Transverse colon (tissue), 4 donors: ENCODE measurements at regions not wholly inside any gene's neighbourhood (a gene's known extent, or its start where the extent isn't known, plus 50 kb on each side); places are given as distances from the start of the nearest gene placed in this dataset.

Experiments used
- DNase-seq: peaks from one replicate; pipeline ENCODE4 v3.0.0-alpha.2; 2019
- H3K27ac ChIP-seq, 4 donors: fragments of 200-600 bp; sonication (generic); 2 replicates each; pipeline ENCODE4 v1.5.1; 2016 to 2018; ENCODE audit warnings: inconsistent platforms in 4 of 4
- H3K27me3 ChIP-seq: fragments of 200-600 bp; sonication (generic); 2 replicates; pipeline ENCODE4 v1.5.1; 2017; ENCODE audit warnings: inconsistent platforms
- H3K36me3 ChIP-seq, 4 donors: fragments of 200-600 bp; sonication (generic); 2 replicates each; pipeline ENCODE4 v1.5.1; 2017 to 2019; ENCODE audit warnings: inconsistent platforms in 4 of 4
- H3K4me1 ChIP-seq, 4 donors: fragments of 200-600 bp; sonication (generic); 2 replicates each; pipeline ENCODE4 v1.5.1; 2017 to 2020; ENCODE audit warnings: inconsistent platforms in 4 of 4
- H3K4me3 ChIP-seq, 4 donors: fragments of 200-600 bp; sonication (generic); 1 replicate in 1 of 4; 2 replicates in 3 of 4; pipeline versions ENCODE4 v1.5.1 to v1.6.1; 2017 to 2019; ENCODE audit warnings: inconsistent platforms in 4 of 4
- H3K9me3 ChIP-seq, 2 donors: fragments of 200-600 bp; sonication (generic); 2 replicates each; pipeline ENCODE4 v1.5.1; 2017 to 2019; ENCODE audit warnings: inconsistent platforms in 2 of 2
- CTCF ChIP-seq, 5 experiments: fragments of 200-600 bp in 3 of 5; fragments of 450-650 bp in 2 of 5; sonication (generic) in 3 of 5; IDR thresholded peaks; 1 replicate in 2 of 5; 2 replicates in 3 of 5; pipeline ENCODE4 v1.5.1; 2016 to 2017; ENCODE audit warnings: antibody characterized with exemption in 5 of 5, inconsistent platforms in 3 of 5, mild to moderate bottlenecking in 2 of 5, moderate library complexity in 1 of 5
- EP300 ChIP-seq: sonication (generic); formaldehyde crosslinking; IDR thresholded peaks from one replicate; pipeline ENCODE4 v1.6.1; 2017; ENCODE audit warnings: antibody characterized with exemption, low read depth
- POLR2A ChIP-seq: fragments of 450-650 bp; IDR thresholded peaks from one replicate; pipeline ENCODE4 v1.6.1; 2016; ENCODE audit warnings: antibody characterized with exemption, mild to moderate bottlenecking, moderate library complexity
- POLR2AphosphoS5 ChIP-seq, 3 donors: sonication (generic); formaldehyde crosslinking; IDR thresholded peaks; one replicate each; pipeline ENCODE4 v1.6.1; 2016; ENCODE audit warnings: antibody characterized with exemption in 3 of 3
- whole genome bisulfite sequencing, 2 donors: methylation state at CpG; one replicate each; pipeline ENCODE4 v1.1.5; 2018; ENCODE audit warnings: low coverage in 1 of 2; 5-methylcytosine and 5-hydroxymethylcytosine counted together
- in situ Hi-C, 4 donors: fragments of 200-750 bp; cut with MboI; loops; one replicate each; pipeline versions ENCODE4 v1.15.0 to v1.15.1; 2017; ENCODE audit warnings: low sequenced_read_pairs in 3 of 4, low pct_ligation_motif_present in 1 of 4, low pct_unique_long_range_greater_than_20kb in 1 of 4
- intact Hi-C: fragments of 100-400 bp; cut with DNase I; formaldehyde crosslinking; loops from one replicate; pipeline ENCODE4 v1.15.1; 2023; ENCODE audit warnings: low total_unique reads

GRCh38 chr14:88064841-88065240 lies 59.9 kb downstream of the GPR65 start:
- no peak overlapping the region for H3K4me3 ChIP-seq
- in situ Hi-C loops (no loop called here), intact Hi-C loops (no loop called here)
- H3K27ac ChIP-seq: no peak overlapping the region
- peaks cover 0 to 3% of the 10 kb centered on the region in 2 donors for H3K9me3 ChIP-seq
- no peaks in the 10 kb centered on the region for H3K36me3 ChIP-seq
- H3K27me3 ChIP-seq: no peaks in the 10 kb centered on the region
- 80 to 83% methylated on average over 4 of the region's 4 CpGs for WGBS, 2 donors
- H3K4me1 ChIP-seq: no peaks in the 10 kb centered on the region
- no peak for DNase-seq
- TF ChIP-seq POLR2A (no peak), POLR2AphosphoS5 (IDR thresholded peaks at IDR 0.05) (no peak), CTCF (IDR thresholded peaks at IDR 0.05) (no peak), EP300 (no peak)

- Histone ChIP-seq H3K4me3 (no peak overlapping the region), H3K9me3 (peaks cover 5 to 9% of the 10 kb centered on the region in 2 donors), H3K4me1 (peaks cover 0 to under 1% (median 0%) of the 10 kb centered on the region in 4 donors), H3K36me3 (no peaks in the 10 kb centered on the region), H3K27ac (no peak overlapping the region), H3K27me3 (no peaks in the 10 kb centered on the region)
- TF ChIP-seq POLR2AphosphoS5 (IDR thresholded peaks at IDR 0.05): no peak
- no peak for TF ChIP-seq EP300
- TF ChIP-seq POLR2A: no peak
- TF ChIP-seq CTCF (IDR thresholded peaks at IDR 0.05): no peak
- no peak for DNase-seq
- WGBS, 2 donors: 65% methylated on average over 1 of the region's 1 CpG; no CpG with 5 or more reads in 1 of the 2 donors
- in situ Hi-C loops (no loop called here), intact Hi-C loops (no loop called here)
Observed at GRCh38 chr14:88069677-88070076, 64.7 kb downstream of the GPR65 start.

- no peak for DNase-seq
- in situ Hi-C loops (no loop called here), intact Hi-C loops (no loop called here)
- Histone ChIP-seq H3K27ac (peak overlapping the region in 1 of 4 donors; percentile 16), H3K27me3 (no peaks in the 10 kb centered on the region), H3K36me3 (no peaks in the 10 kb centered on the region), H3K4me1 (peaks cover 0 to 11% (median 0%) of the 10 kb centered on the region in 4 donors), H3K4me3 (no peak overlapping the region), H3K9me3 (peaks cover 0 to 9% of the 10 kb centered on the region in 2 donors)
- no peak for TF ChIP-seq POLR2AphosphoS5 (IDR thresholded peaks at IDR 0.05)
- no peak for TF ChIP-seq POLR2A
- no peak for TF ChIP-seq CTCF (IDR thresholded peaks at IDR 0.05)
- TF ChIP-seq EP300: no peak
- WGBS, 2 donors: 38 to 42% methylated on average over 4 of the region's 4 CpGs
Observed at GRCh38 chr14:88075269-88075981, 70.5 kb downstream of the GPR65 start.

GRCh38 chr14:88078525-88078924 lies 73.6 kb downstream of the GPR65 start:
- in situ Hi-C loops: no loop called here
- H3K36me3 ChIP-seq: no peaks in the 10 kb centered on the region
- peaks cover 0 to 3% of the 10 kb centered on the region in 2 donors for H3K9me3 ChIP-seq
- no peaks in the 10 kb centered on the region for H3K27me3 ChIP-seq
- no peak overlapping the region for H3K27ac ChIP-seq
- peaks cover 0 to 11% (median 0%) of the 10 kb centered on the region in 4 donors for H3K4me1 ChIP-seq
- WGBS, 2 donors: 67 to 90% methylated on average over 1 of the region's 1 CpG
- intact Hi-C loops: no loop called here
- no peak overlapping the region for H3K4me3 ChIP-seq
- no peak for TF ChIP-seq CTCF (IDR thresholded peaks at IDR 0.05)
- DNase-seq: no peak
